ENCODE measurements at regions not wholly inside any gene's neighbourhood (a gene's known extent, or its start where the extent isn't known, plus 50 kb on each side); places are given as distances from the start of the nearest gene placed in this dataset.
A peak's percentile ranks its signal among the peaks of the same experiment; 100 is the strongest.

DNA sequence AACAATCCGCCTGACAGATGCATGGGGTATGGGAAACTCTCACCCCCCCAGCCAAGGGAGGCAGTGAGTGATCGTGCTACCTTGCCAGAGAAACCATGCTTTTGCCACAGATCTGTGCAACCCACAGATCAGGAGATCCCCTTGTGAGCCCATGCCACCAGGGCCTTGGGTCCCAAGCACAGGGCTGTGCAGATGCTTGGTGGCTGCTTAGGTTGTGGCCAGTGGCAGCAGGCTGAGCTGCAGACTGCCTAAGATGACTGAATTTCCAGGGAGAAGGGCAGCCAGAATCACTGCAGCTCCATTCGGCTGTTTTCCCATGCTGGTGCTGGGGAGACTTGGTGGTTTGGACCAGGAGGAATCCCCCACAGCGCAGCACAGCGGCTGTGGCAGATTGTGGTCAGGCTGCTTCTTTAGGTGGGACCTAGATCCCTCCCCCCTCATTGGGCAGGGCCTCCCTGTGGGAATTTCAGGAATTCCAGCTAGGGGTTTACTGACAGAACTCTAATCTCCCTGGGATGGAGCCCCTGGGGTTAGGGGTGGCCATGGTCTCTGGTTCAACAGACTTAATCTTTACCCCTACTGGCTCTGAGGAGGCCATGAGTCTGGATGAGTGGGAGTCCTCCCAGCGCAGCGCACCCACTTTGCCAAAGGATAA lies 264.6 kb upstream of the DAAM1 start:
- Histone ChIP-seq H3K9ac (ENCODE audit: insufficient read length, low read depth) (no peak overlapping the region), H3K36me3 (ENCODE audit: insufficient read depth, insufficient read length, low read length) (no peaks in the 10 kb centered on the region), H3K4me1 (ENCODE audit: insufficient read depth, insufficient read length) (peaks cover 2% of the 10 kb centered on the region), H3K27me3 (ENCODE audit: insufficient read depth, insufficient read length) (no peaks in the 10 kb centered on the region), H3K9me3 (ENCODE audit: insufficient read depth, low read length) (no peaks in the 10 kb centered on the region), H3K4me3 (ENCODE audit: insufficient read length, low read depth) (no peak overlapping the region)
- DNase-seq (ENCODE audit: low read depth, low spot score): peak; percentile 23
- no peak for TF ChIP-seq YY1 (IDR thresholded peaks at IDR 0.05; ENCODE audit: insufficient read depth, insufficient read length)
- no peak for TF ChIP-seq SUZ12 (IDR thresholded peaks at IDR 0.05; ENCODE audit: extremely low read depth, insufficient read depth, insufficient read length)
- TF ChIP-seq ZNF274 (IDR thresholded peaks at IDR 0.05; ENCODE audit: low read depth, low read length): no peak

DNA sequence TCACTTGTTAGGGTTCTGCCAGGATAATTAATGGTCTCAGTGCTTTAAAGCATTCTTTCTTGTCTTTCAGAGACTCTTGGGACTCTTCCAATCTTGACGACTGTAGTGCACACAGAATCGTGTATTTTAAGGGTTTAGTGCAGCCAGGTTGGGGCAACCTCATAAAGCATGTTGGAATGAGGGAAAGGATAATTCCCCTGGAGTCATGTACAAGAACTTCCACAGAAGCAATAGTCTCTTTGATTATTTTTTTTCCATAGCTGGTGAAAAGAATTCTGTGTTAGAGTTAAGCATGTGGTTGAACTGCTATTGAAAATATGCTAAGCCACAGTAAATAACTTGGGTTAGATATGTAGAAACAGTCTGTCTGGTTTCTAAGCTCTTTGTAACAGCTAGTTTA lies 246.8 kb upstream of the DAAM1 start:
- H3K4me1 ChIP-seq (ENCODE audit: insufficient read depth, insufficient read length): no peaks in the 10 kb centered on the region
- H3K9me3 ChIP-seq (ENCODE audit: insufficient read depth, low read length): 0 out of 2 replicates have a peak, but pooled peaks cover under 1% of the 10 kb centered on the region
- no peaks in the 10 kb centered on the region for H3K27me3 ChIP-seq (ENCODE audit: insufficient read depth, insufficient read length)
- TF ChIP-seq SUZ12 (IDR thresholded peaks at IDR 0.05; ENCODE audit: extremely low read depth, insufficient read depth, insufficient read length): no peak
- TF ChIP-seq ZNF274 (IDR thresholded peaks at IDR 0.05; ENCODE audit: low read depth, low read length): no peak
- TF ChIP-seq YY1 (IDR thresholded peaks at IDR 0.05; ENCODE audit: insufficient read depth, insufficient read length): no peak
- no peak overlapping the region for H3K9ac ChIP-seq (ENCODE audit: insufficient read length, low read depth)
- H3K36me3 ChIP-seq (ENCODE audit: insufficient read depth, insufficient read length, low read length): no peaks in the 10 kb centered on the region
- DNase-seq (ENCODE audit: low read depth, low spot score): no peak
- H3K4me3 ChIP-seq (ENCODE audit: insufficient read length, low read depth): no peak overlapping the region

GRCh38 chr14:58942516-58942915 lies 246.0 kb upstream of the DAAM1 start:
- DNase-seq (ENCODE audit: low read depth, low spot score): no peak
- TF ChIP-seq ZNF274 (IDR thresholded peaks at IDR 0.05; ENCODE audit: low read depth, low read length): no peak
- no peak for TF ChIP-seq SUZ12 (IDR thresholded peaks at IDR 0.05; ENCODE audit: extremely low read depth, insufficient read depth, insufficient read length)
- TF ChIP-seq YY1 (IDR thresholded peaks at IDR 0.05; ENCODE audit: insufficient read depth, insufficient read length): no peak

GRCh38 chr14:58944343-58944967 lies 244.0 kb upstream of the DAAM1 start:
- no peak overlapping the region for H3K4me3 ChIP-seq (ENCODE audit: insufficient read length, low read depth)
- no peak for TF ChIP-seq ZNF274 (IDR thresholded peaks at IDR 0.05; ENCODE audit: low read depth, low read length)
- DNase-seq (ENCODE audit: low read depth, low spot score): no peak
- H3K4me1 ChIP-seq (ENCODE audit: insufficient read depth, insufficient read length): no peaks in the 10 kb centered on the region
- no peaks in the 10 kb centered on the region for H3K27me3 ChIP-seq (ENCODE audit: insufficient read depth, insufficient read length)
- no peaks in the 10 kb centered on the region for H3K36me3 ChIP-seq (ENCODE audit: insufficient read depth, insufficient read length, low read length)
- no peak overlapping the region for H3K9ac ChIP-seq (ENCODE audit: insufficient read length, low read depth)
- H3K9me3 ChIP-seq (ENCODE audit: insufficient read depth, low read length): no peaks in the 10 kb centered on the region

More at GRCh38 chr14:58942516-58942915, 246.0 kb upstream of the DAAM1 start:
- Histone ChIP-seq H3K9ac (ENCODE audit: insufficient read length, low read depth) (no peak overlapping the region), H3K4me3 (ENCODE audit: insufficient read length, low read depth) (no peak overlapping the region), H3K9me3 (ENCODE audit: insufficient read depth, low read length) (no peaks in the 10 kb centered on the region), H3K27me3 (ENCODE audit: insufficient read depth, insufficient read length) (no peaks in the 10 kb centered on the region), H3K36me3 (ENCODE audit: insufficient read depth, insufficient read length, low read length) (no peaks in the 10 kb centered on the region), H3K4me1 (ENCODE audit: insufficient read depth, insufficient read length) (no peaks in the 10 kb centered on the region)

DNA sequence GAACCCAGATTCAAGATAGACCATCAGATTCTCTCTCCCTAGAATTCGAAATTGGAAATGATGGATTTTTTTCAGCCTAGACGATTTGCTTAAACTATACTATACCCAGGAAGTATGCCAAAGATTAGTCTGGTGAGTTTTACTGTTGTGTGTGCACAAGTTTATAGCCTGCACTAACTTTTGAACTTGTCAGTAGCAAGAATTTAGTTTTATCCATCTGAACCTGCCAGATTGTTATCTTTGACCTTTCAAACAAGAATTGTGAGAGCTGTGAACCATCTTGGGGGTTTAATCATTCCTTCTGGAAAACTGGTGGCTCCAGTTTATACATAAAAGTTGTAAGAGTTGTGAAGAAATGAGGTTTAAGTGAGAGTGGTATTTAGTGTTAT lies 243.5 kb upstream of the DAAM1 start:
- TF ChIP-seq ZNF274 (IDR thresholded peaks at IDR 0.05; ENCODE audit: low read depth, low read length) (no peak), YY1 (IDR thresholded peaks at IDR 0.05; ENCODE audit: insufficient read depth, insufficient read length) (no peak), SUZ12 (IDR thresholded peaks at IDR 0.05; ENCODE audit: extremely low read depth, insufficient read depth, insufficient read length) (no peak)
- H3K27me3 ChIP-seq (ENCODE audit: insufficient read depth, insufficient read length): no peaks in the 10 kb centered on the region
- no peaks in the 10 kb centered on the region for H3K9me3 ChIP-seq (ENCODE audit: insufficient read depth, low read length)
- H3K4me1 ChIP-seq (ENCODE audit: insufficient read depth, insufficient read length): no peaks in the 10 kb centered on the region
- no peak overlapping the region for H3K9ac ChIP-seq (ENCODE audit: insufficient read length, low read depth)
- H3K4me3 ChIP-seq (ENCODE audit: insufficient read length, low read depth): no peak overlapping the region
- no peaks in the 10 kb centered on the region for H3K36me3 ChIP-seq (ENCODE audit: insufficient read depth, insufficient read length, low read length)
- no peak for DNase-seq (ENCODE audit: low read depth, low spot score)

GRCh38 chr14:58946431-58946830 lies 242.0 kb upstream of the DAAM1 start:
- no peaks in the 10 kb centered on the region for H3K4me1 ChIP-seq (ENCODE audit: insufficient read depth, insufficient read length)
- no peak for TF ChIP-seq SUZ12 (IDR thresholded peaks at IDR 0.05; ENCODE audit: extremely low read depth, insufficient read depth, insufficient read length)
- no peak for TF ChIP-seq ZNF274 (IDR thresholded peaks at IDR 0.05; ENCODE audit: low read depth, low read length)
- TF ChIP-seq YY1 (IDR thresholded peaks at IDR 0.05; ENCODE audit: insufficient read depth, insufficient read length): no peak
- H3K4me3 ChIP-seq (ENCODE audit: insufficient read length, low read depth): no peak overlapping the region
- no peak for DNase-seq (ENCODE audit: low read depth, low spot score)
- peaks cover 8% of the 10 kb centered on the region; the same call in 1 of the 2 replicates for H3K9me3 ChIP-seq (ENCODE audit: insufficient read depth, low read length)
- no peaks in the 10 kb centered on the region for H3K36me3 ChIP-seq (ENCODE audit: insufficient read depth, insufficient read length, low read length)
- H3K27me3 ChIP-seq (ENCODE audit: insufficient read depth, insufficient read length): no peaks in the 10 kb centered on the region
- no peak overlapping the region for H3K9ac ChIP-seq (ENCODE audit: insufficient read length, low read depth)

DNA sequence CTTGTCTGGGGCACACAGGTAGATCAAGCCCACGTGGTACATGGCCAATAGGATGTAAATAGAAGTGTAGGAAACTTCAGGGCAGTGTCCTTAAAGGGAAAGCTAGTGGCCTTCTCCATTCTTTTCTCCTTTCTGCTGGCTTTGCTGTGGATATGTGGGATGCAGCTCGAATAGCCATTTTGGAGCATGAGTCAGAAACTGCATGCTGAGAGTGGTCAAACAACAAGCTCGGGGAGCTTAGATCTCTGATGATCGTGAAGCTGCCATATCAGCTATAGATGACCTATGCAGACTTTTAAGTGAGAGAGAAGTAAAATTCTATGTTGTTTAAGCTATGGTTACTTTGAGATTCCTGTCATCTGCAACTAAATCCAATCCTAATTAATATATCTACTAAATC lies 241.3 kb upstream of the DAAM1 start:
- DNase-seq (ENCODE audit: low read depth, low spot score): no peak
- no peaks in the 10 kb centered on the region for H3K27me3 ChIP-seq (ENCODE audit: insufficient read depth, insufficient read length)
- H3K36me3 ChIP-seq (ENCODE audit: insufficient read depth, insufficient read length, low read length): no peaks in the 10 kb centered on the region
- TF ChIP-seq SUZ12 (IDR thresholded peaks at IDR 0.05; ENCODE audit: extremely low read depth, insufficient read depth, insufficient read length): no peak
- H3K4me1 ChIP-seq (ENCODE audit: insufficient read depth, insufficient read length): no peaks in the 10 kb centered on the region
- H3K9me3 ChIP-seq (ENCODE audit: insufficient read depth, low read length): peaks cover 8% of the 10 kb centered on the region; the same call in 1 of the 2 replicates
- H3K9ac ChIP-seq (ENCODE audit: insufficient read length, low read depth): no peak overlapping the region
- no peak overlapping the region for H3K4me3 ChIP-seq (ENCODE audit: insufficient read length, low read depth)

Data from NT2/D1 (cell line).